M059J (cell line): ENCODE measurements at regions not wholly inside any gene's neighbourhood (a gene's known extent, or its start where the extent isn't known, plus 50 kb on each side); places are given as distances from the start of the nearest gene placed in this dataset.
"Not testable (repeated sequence)": the region's sequence is repeated elsewhere in the genome, so short reads cannot be mapped to it uniquely, and the experiment has no call there.

Source experiments
- DNase-seq: peaks from one replicate; pipeline ENCODE4 v3.0.0-alpha.2; 2012; ENCODE audit warnings: low read depth

- no peak for DNase-seq
Observed at GRCh38 chr2:138218397-138218796, 254.1 kb downstream of the HNMT start.

GRCh38 chr2:138219961-138220360, 255.7 kb downstream of the HNMT start:
- no peak for DNase-seq

- DNase-seq, result no peak
Observed at GRCh38 chr2:138221358-138221757, 257.1 kb downstream of the HNMT start.

- peak; percentile 56 for DNase-seq
Observed at GRCh38 chr2:138223319-138223718, 259.0 kb downstream of the HNMT start.

DNA sequence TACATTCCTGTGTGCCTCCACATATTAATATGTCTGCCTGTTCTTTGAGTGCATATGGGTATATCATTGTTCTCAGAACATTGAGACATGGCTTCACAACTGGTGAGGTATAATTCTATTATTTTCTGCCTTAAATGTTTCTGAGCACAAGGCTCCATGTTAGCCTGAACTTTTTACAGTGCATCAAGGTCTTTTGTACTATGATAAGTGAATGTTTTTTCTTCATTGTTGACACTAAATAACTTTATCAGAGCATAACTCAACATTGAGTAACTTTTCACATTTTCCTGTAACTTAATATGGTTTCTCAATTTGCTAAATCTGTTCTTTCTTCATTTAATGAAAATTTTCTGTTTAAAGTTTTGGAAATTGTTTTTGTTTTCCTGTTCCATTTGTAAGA, 262.9 kb downstream of the HNMT start:
- DNase-seq, result no peak

GRCh38 chr2:138228101-138228500, 263.8 kb downstream of the HNMT start:
- DNase-seq, result no peak

- no peak for DNase-seq
Observed at GRCh38 chr2:138234265-138234664, 267.3 kb upstream of the SPOPL start.

DNA sequence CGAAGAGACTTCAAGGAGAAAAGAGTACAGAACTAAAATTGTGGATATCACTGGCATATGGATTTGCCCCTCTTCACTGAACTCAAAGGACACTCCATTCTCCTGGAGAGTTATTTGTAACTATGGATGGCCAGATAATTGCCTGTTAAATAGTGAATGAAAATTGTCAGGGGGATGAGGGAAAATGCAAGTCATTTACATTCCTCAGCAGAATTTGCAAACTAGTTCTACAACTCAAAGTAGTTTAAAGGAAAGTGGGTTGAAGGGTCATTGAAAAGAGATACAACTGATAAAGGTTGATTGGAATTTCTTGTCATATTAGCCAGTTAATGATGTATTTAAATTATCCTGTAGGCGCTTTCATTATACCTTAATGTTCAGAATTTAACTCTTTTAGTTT, 266.5 kb upstream of the SPOPL start:
- DNase-seq, result no peak

DNA sequence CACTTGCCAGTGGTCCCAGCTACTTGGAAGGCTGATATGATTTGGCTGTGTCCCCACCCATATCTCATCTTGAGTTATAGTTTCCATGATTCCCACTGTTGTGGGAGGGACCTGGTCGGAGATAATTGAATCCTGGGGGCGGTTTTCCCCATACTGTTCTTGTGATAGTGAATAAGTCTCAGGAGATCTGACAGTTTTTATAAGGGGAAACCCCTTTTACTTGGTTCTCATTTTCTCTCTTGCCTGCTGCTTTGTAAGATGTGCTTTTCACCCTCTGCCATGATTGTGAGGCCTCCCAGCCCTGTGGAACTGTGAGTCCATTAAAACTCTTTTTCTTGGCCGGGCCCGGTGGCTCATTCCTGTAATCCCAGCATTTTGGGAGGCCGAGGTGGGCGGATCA, 265.4 kb upstream of the SPOPL start:
- no peak for DNase-seq

- DNase-seq, result peak; percentile 34
Observed at GRCh38 chr2:138237667-138238384, 263.7 kb upstream of the SPOPL start.

DNA sequence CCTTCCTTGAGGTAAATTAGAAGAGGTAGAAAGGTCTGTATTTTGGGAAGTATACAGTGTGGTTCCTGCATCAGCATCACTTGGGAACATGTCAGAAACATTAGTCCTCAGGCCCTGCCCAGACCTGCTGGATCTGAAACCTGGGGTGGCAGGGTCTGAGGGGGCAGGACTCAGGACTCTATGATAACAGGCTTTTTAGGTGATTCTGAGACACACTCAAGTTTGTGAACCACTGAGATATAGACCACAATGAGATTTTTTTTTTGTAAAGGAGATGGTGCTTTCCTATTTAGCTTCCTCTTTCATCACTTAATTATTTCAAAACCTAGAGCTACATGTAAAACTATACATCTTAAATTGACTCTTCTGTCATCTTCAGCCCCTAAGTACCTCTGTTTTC, 262.7 kb upstream of the SPOPL start:
- DNase-seq, result no peak

DNA sequence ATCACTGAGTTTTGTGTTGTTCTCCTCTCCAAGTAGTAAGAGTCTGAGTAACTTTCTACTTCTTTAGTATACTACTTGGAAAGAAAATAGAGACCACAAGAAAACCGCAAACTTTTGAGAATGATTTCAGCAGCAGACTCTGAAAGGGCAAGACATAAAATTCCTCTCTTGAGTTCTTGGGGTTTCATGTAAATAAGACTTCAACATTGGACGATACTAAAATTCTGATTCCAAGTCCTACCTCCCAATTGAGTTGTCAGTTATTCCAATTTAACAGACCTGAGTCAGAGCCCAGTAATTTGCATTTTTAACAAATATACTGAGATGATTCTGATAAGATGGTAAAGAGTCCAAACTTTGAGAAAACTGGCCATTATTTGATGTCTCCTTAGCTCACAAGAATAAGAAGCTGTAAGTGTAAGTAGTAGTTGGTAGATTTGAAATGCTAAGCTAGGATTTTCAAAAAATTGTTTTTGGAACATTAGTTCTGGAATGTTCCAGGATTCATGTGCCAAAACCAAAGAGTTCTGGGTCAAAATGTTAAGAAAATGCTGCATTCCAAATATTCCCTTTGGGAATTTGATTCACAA, 261.6 kb upstream of the SPOPL start:
- DNase-seq, result peak; percentile 76

- no peak for DNase-seq
Observed at GRCh38 chr2:138243372-138243771, 258.2 kb upstream of the SPOPL start.

GRCh38 chr2:138244501-138244925, 257.1 kb upstream of the SPOPL start:
- peak; percentile 37 for DNase-seq

DNA sequence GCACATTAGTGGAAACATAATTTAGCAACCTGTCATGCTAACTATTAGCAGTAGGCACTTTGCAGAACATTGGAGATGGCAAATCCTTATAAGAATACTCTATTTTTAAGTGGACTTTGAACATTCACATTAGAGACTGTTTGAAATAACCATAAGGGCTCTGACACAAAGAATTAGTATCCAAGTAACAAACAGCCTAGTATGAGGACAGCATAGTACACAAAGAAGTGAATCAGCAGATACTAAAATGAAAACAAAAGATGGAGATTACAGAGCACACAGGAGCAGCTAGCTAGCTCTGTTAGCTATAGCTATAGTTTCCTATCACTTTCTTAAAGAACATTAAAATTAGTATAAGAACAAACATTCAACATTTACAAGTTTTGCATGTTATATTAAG, 256.3 kb upstream of the SPOPL start:
- no peak for DNase-seq

DNA sequence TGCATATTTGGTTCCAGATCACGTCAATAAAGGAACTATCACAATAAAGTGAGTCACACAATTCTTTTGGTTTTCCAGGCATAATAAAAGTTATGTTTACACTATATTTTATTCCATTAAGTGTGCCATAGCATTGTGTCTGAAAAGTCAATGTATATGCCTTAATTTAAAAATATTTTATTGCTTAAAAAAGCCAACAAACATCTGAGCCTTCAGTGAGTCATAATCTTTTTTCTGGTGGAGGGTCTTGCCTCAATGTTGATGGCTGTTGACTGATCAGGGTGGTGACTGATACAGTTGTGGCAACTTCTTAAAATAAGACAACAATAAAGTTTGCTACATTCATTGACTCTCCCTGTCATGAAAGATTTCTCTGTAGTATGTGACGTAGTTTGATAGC, 254.3 kb upstream of the SPOPL start:
- DNase-seq, result no peak

DNA sequence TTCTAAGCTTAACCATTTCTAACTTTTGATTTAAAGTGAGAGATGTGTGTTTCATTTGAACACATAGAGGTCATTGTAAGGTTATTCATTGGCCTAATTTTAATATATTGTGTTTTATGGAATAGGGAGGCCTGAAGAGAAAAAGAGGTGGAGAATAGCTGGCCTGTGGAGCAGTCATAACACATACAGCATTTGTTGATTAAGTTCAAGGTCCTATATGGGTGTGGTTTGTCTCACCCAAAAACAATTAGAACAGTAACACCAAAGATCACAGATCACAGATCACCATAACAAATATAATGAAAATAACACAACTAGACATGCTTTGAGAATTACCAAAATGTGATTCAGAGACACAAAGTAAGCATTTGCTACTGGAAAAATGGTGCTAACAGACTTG, 252.4 kb upstream of the SPOPL start:
- no peak for DNase-seq

- DNase-seq, result not testable (repeated sequence)
Observed at GRCh38 chr2:138250843-138251320, 250.7 kb upstream of the SPOPL start.

- DNase-seq, result no peak
Observed at GRCh38 chr2:138252587-138252986, 249.0 kb upstream of the SPOPL start.

- no peak for DNase-seq
Observed at GRCh38 chr2:138255670-138256069, 245.9 kb upstream of the SPOPL start.

DNA sequence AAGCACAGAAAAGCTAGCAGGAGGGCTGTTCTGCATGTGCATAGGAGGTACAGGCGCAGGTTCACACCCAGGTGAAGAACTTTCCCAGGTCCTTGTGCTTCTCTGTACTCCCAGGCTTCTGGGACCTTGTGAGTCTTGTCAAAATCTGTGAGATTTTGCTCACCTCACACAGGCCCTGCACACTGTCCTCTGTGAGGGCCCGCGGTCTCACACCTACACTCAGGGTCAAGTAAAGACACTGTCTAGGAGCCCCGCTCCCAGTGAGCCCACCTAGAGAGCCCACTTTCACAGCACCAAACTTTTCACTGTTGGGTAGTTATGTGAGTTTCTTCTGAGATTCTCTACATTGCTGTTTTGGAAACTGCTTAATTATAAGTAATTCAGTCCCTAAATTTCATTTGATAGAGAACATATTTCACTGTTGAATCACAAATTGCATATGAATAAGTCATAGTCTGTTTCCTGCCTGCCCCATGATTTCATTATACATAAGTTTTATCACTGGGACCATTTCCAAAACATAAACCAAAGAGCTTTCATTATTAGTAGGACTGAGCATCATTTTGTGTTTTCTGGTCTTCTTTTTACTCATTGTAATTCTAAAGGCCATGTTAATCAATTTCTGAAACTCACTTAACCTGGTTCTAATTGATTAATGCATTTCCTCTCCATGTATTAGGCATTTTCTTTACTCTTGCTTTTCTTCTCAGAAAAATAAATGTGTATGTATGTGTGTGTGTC, 234.2 kb upstream of the SPOPL start:
- DNase-seq, result peak; percentile 85

DNA sequence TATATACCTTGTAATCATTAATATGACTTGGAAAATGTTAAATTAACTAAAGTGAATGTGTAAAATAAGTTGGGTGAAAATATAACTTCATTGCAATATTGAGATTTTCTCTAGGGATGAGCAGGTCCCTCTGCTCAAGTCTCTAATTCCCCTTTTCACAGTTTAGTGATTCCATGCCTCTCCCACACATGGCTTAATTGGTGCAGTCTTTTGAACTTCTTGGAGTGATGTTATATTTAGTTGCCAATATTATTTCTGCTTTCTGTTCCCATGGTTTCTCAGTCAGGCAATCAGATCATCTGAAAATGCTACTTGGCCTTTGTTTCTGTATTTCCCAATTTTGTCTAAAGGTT, 233.7 kb upstream of the SPOPL start:
- peak; percentile 37 for DNase-seq

DNA sequence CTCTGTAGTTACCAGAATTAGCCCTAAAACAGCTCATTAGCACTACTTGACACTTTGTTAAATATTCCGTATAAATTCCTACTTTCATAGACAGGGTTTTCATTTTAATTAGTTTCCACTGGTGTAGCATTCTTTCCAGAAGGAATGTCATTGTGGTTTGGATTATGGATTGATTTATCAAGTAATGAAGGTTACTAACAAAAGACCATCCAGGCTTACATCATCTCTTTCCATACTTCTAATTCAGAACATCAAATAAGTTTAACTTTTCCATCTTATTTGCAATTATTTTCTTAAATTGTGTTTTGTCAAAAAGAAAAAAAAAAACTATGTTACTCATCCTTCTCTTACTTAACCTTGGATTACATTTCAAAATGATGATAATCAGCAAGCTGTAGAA, 231.8 kb upstream of the SPOPL start:
- DNase-seq, result no peak
